PC-9 (cell line): ENCODE measurements at regions not wholly inside any gene's neighbourhood (a gene's known extent, or its start where the extent isn't known, plus 50 kb on each side); places are given as distances from the start of the nearest gene placed in this dataset.

Experiments used
- BruUV-seq: library from RNA; stranded (reverse); fragments of 400-500 nt; replicated peaks from 2 replicates; lab custom pipeline; 2021; lab: Mats Ljungman, UMichigan
- CTCF ChIA-PET: fragments of 300-600 bp; sonication (Branson Sonifier 250); formaldehyde crosslinking; loops from one replicate; lab custom pipeline; 2022; ENCODE audit warnings: antibody characterized with exemption; lab: Charles Lee
- POLR2A ChIA-PET: fragments of 300-600 bp; sonication (Branson Sonifier 250); formaldehyde crosslinking; loops from one replicate; lab custom pipeline; 2022; ENCODE audit warnings: antibody characterized with exemption; ENCODE audit not compliant: unreplicated experiment; lab: Charles Lee
- DNase-seq, 2 experiments: peaks; one replicate each; pipeline versions ENCODE4 v3.0.0 to v3.0.0-alpha.2; 2015 to 2022; ENCODE audit warnings: mixed read lengths in 1 of 2
- H2AFZ ChIP-seq: fragments of 200-600 bp; sonication (generic); 2 replicates; pipeline ENCODE4 v1.8.1; 2017; ENCODE audit warnings: antibody characterized with exemption
- H3F3A ChIP-seq: fragments of 200-600 bp; sonication (generic); 2 replicates; pipeline ENCODE4 v1.8.1; 2017; ENCODE audit warnings: antibody characterized with exemption, mild to moderate bottlenecking, low read depth; ENCODE audit not compliant: insufficient read depth
- H3K27ac ChIP-seq: fragments of 200-600 bp; sonication (generic); 2 replicates; pipeline ENCODE4 v1.6.1; 2016; ENCODE audit warnings: mixed run types
- H3K27me3 ChIP-seq: fragments of 200-600 bp; sonication (generic); 2 replicates; pipeline ENCODE4 v1.6.1; 2016; ENCODE audit warnings: low read depth, mixed run types; ENCODE audit not compliant: insufficient read depth
- H3K36me3 ChIP-seq: fragments of 200-600 bp; sonication (generic); 2 replicates; pipeline ENCODE4 v1.6.1; 2016; ENCODE audit warnings: low read depth, mixed run types
- H3K4me1 ChIP-seq: fragments of 200-600 bp; sonication (generic); replicated peaks from 2 replicates; pipeline ENCODE4 v1.6.1; 2016; ENCODE audit warnings: mixed run types; ENCODE audit not compliant: insufficient read depth
- H3K4me2 ChIP-seq: fragments of 200-600 bp; sonication (generic); 2 replicates; pipeline ENCODE4 v1.6.1; 2017; ENCODE audit warnings: mixed run types
- H3K4me3 ChIP-seq: fragments of 200-600 bp; sonication (generic); 2 replicates; pipeline ENCODE4 v1.6.1; 2016; ENCODE audit warnings: mixed run types
- H3K79me2 ChIP-seq: fragments of 200-600 bp; sonication (generic); 2 replicates; pipeline ENCODE4 v1.6.1; 2017; ENCODE audit warnings: low read depth, mixed run types
- H3K9me2 ChIP-seq: fragments of 200-600 bp; sonication (generic); 2 replicates; pipeline ENCODE4 v1.8.1; 2017; ENCODE audit warnings: mild to moderate bottlenecking; ENCODE audit not compliant: insufficient read depth
- H3K9me3 ChIP-seq: fragments of 200-600 bp; sonication (generic); 2 replicates; pipeline ENCODE4 v1.8.1; 2016; ENCODE audit warnings: low read depth; ENCODE audit not compliant: insufficient read depth
- H4K20me1 ChIP-seq: fragments of 200-600 bp; sonication (generic); 2 replicates; pipeline ENCODE4 v1.8.1; 2017; ENCODE audit not compliant: insufficient read depth
- EZH2 ChIP-seq: fragments of 200-600 bp; sonication (generic); IDR thresholded peaks from 2 replicates; pipeline ENCODE4 v1.8.0; 2017; ENCODE audit warnings: antibody characterized with exemption, low read depth
- intact Hi-C: fragments of 100-400 bp; cut with micrococcal nuclease; formaldehyde crosslinking; loops from one replicate; pipeline ENCODE4 v1.10.0; 2022; ENCODE audit not compliant: unreplicated experiment
- TF ChIP-seq, protein P1 (sequence below): fragments of 200-600 bp; sonication (generic); conservative IDR thresholded peaks from 2 replicates; pipeline ENCODE4 v1.6.1; 2017; ENCODE audit warnings: mixed run types, antibody characterized with exemption, mild to moderate bottlenecking, moderate library complexity

- no peak for DNase-seq
- H3K79me2 ChIP-seq = no peaks in the 10 kb centered on the region
- POLR2A ChIA-PET = no interaction called here
- H3F3A ChIP-seq = no peaks in the 10 kb centered on the region
- H3K4me2 ChIP-seq = no peak overlapping the region
- H3K9me3 ChIP-seq = no peaks in the 10 kb centered on the region
- CTCF ChIA-PET = no interaction called here
- no peaks in the 10 kb centered on the region for H3K27me3 ChIP-seq
- no peak for TF ChIP-seq EZH2
- TF ChIP-seq, protein P1, sequence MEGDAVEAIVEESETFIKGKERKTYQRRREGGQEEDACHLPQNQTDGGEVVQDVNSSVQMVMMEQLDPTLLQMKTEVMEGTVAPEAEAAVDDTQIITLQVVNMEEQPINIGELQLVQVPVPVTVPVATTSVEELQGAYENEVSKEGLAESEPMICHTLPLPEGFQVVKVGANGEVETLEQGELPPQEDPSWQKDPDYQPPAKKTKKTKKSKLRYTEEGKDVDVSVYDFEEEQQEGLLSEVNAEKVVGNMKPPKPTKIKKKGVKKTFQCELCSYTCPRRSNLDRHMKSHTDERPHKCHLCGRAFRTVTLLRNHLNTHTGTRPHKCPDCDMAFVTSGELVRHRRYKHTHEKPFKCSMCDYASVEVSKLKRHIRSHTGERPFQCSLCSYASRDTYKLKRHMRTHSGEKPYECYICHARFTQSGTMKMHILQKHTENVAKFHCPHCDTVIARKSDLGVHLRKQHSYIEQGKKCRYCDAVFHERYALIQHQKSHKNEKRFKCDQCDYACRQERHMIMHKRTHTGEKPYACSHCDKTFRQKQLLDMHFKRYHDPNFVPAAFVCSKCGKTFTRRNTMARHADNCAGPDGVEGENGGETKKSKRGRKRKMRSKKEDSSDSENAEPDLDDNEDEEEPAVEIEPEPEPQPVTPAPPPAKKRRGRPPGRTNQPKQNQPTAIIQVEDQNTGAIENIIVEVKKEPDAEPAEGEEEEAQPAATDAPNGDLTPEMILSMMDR = no peak
- no peak overlapping the region for H3K27ac ChIP-seq
- H3K9me2 ChIP-seq = no peaks in the 10 kb centered on the region
- no peaks in the 10 kb centered on the region for H3K36me3 ChIP-seq
- no peaks in the 10 kb centered on the region for H3K4me1 ChIP-seq
- H4K20me1 ChIP-seq = no peaks in the 10 kb centered on the region
- intact Hi-C loops = no loop called here
- no TSS peak for BruUV-seq
- no peak overlapping the region for H3K4me3 ChIP-seq
- H2AFZ ChIP-seq = no peak overlapping the region
These were observed 113.9 kb upstream of the SORBS2 start for GRCh38 chr4:185925910-185926360.

DNA sequence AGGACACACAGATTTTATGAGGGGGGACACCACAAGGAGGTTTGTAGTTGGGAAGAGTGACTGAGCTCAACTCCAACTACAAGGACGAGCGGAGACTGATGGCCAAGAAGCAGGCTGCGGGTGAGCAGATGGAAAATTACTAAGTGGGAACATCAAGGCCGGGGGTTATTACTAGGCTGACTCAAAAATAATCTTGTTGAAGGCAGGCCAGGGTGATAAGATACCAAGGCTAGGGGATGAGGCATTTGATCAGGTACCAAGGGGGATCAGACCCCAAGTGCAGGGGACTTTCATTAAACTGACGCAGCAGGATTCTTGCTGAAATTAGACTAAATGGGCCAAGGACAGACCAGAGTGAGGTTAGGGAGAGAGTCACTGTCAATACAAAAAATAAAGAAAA lies 119.4 kb upstream of the SORBS2 start:
- TF ChIP-seq, protein P1 = no peak
- Histone ChIP-seq H4K20me1 (no peaks in the 10 kb centered on the region), H2AFZ (no peak overlapping the region), H3K27ac (no peak overlapping the region), H3K9me3 (no peaks in the 10 kb centered on the region), H3K36me3 (no peaks in the 10 kb centered on the region), H3F3A (no peaks in the 10 kb centered on the region), H3K4me1 (no peaks in the 10 kb centered on the region), H3K4me3 (no peak overlapping the region), H3K27me3 (no peaks in the 10 kb centered on the region), H3K4me2 (no peak overlapping the region), H3K79me2 (no peaks in the 10 kb centered on the region), H3K9me2 (no peaks in the 10 kb centered on the region)
- ChIA-PET CTCF (no interaction called here), POLR2A (no interaction called here)
- no peak for DNase-seq
- BruUV-seq = no TSS peak
- intact Hi-C loops = no loop called here

DNA sequence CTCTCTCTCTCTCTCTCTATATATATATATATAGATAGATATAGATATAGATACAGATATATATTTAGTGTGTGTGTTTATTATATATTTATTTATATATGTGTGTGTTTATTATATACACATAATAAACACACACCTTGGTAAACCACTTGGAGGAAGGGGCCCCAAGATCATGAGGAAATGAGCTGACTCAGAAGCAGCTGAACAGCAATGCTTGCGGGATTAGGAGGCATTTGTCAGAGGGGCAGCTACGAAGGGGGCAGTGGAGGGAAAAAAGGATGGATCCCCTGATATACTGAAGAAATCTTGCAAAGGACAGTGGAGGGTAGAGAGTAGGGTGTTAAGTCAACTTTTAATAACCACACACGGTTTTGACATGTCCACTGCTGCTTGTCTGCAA lies 120.0 kb upstream of the SORBS2 start:
- no peaks in the 10 kb centered on the region for H3K79me2 ChIP-seq
- intact Hi-C loops = no loop called here
- H3K27ac ChIP-seq = no peak overlapping the region
- H3K4me2 ChIP-seq = no peak overlapping the region
- no peak overlapping the region for H2AFZ ChIP-seq
- no peak overlapping the region for H3K4me3 ChIP-seq
- TF ChIP-seq, protein P1 = no peak
- no peak for TF ChIP-seq EZH2
- no peak for DNase-seq
- ChIA-PET POLR2A (no interaction called here), CTCF (no interaction called here)
- no peaks in the 10 kb centered on the region for H3K36me3 ChIP-seq
- H4K20me1 ChIP-seq = no peaks in the 10 kb centered on the region
- no TSS peak for BruUV-seq
- no peaks in the 10 kb centered on the region for H3K4me1 ChIP-seq
- no peaks in the 10 kb centered on the region for H3K9me2 ChIP-seq
- no peaks in the 10 kb centered on the region for H3F3A ChIP-seq
- H3K9me3 ChIP-seq = no peaks in the 10 kb centered on the region
- H3K27me3 ChIP-seq = no peaks in the 10 kb centered on the region
